Ectodermal cell (in vitro differentiated cells): ENCODE measurements at regions not wholly inside any gene's neighbourhood (a gene's known extent, or its start where the extent isn't known, plus 50 kb on each side); places are given as distances from the start of the nearest gene placed in this dataset.
"Not testable (repeated sequence)": the region's sequence is repeated elsewhere in the genome, so short reads cannot be mapped to it uniquely, and the experiment has no call there.

Experiments
- H3K27ac ChIP-seq: 2 replicates; pipeline ENCODE4 v1.7.0; 2013; ENCODE audit warnings: mild to moderate bottlenecking, low read depth, low read length; ENCODE audit not compliant: insufficient read depth, poor library complexity, severe bottlenecking
- H3K27me3 ChIP-seq: 2 replicates; pipeline ENCODE4 v1.7.0; 2013; ENCODE audit warnings: mild to moderate bottlenecking, low read length; ENCODE audit not compliant: insufficient read depth, control insufficient read depth, poor library complexity, severe bottlenecking
- H3K36me3 ChIP-seq: one replicate; pipeline ENCODE4 v1.7.0; 2013; ENCODE audit warnings: low read length; ENCODE audit not compliant: control insufficient read depth, insufficient read depth
- H3K4me1 ChIP-seq: one replicate; pipeline ENCODE4 v1.7.0; 2013; ENCODE audit warnings: low read length; ENCODE audit not compliant: control insufficient read depth, insufficient read depth
- H3K4me3 ChIP-seq: 2 replicates; pipeline ENCODE4 v1.7.0; 2013; ENCODE audit warnings: low read depth, low read length, control low read depth; ENCODE audit not compliant: insufficient read depth
- H3K9me3 ChIP-seq: 2 replicates; pipeline ENCODE4 v1.7.0; 2013; ENCODE audit warnings: mild to moderate bottlenecking, low read length, moderate library complexity; ENCODE audit not compliant: control insufficient read depth
- WGBS, 2 experiments: methylation state at CpG; one replicate each; pipeline ENCODE4 v1.1.7; 2013; ENCODE audit warnings: missing lambda C conversion rate in 2 of 2; 5-methylcytosine and 5-hydroxymethylcytosine counted together

GRCh38 chr12:58416236-58416635 lies 474.9 kb downstream of the ATP23 start:
- Histone ChIP-seq H3K36me3 (no peaks in the 10 kb centered on the region), H3K4me1 (peaks cover 7% of the 10 kb centered on the region), H3K4me3 (no peak overlapping the region), H3K27me3 (no peaks in the 10 kb centered on the region), H3K27ac (no peak overlapping the region), H3K9me3 (no peaks in the 10 kb centered on the region)
- 87% methylated on average over 2 of the region's 2 CpGs for WGBS, 2 experiments

GRCh38 chr12:58419196-58419760 lies 477.9 kb downstream of the ATP23 start:
- no peaks in the 10 kb centered on the region for H3K36me3 ChIP-seq
- no peak overlapping the region for H3K27ac ChIP-seq
- WGBS, 2 experiments = 95 to 96% methylated on average over 13 of the region's 13 CpGs
- H3K4me3 ChIP-seq = no peak overlapping the region
- H3K4me1 ChIP-seq = peaks cover 11% of the 10 kb centered on the region
- H3K27me3 ChIP-seq = no peaks in the 10 kb centered on the region
- no peaks in the 10 kb centered on the region for H3K9me3 ChIP-seq

GRCh38 chr12:58419905-58420304 lies 478.5 kb downstream of the ATP23 start:
- H3K27me3 ChIP-seq = no peaks in the 10 kb centered on the region
- no CpG with 5 or more reads among the region's 1 CpG for WGBS, 2 experiments
- H3K4me3 ChIP-seq = no peak overlapping the region
- peaks cover 17% of the 10 kb centered on the region for H3K4me1 ChIP-seq
- no peaks in the 10 kb centered on the region for H3K9me3 ChIP-seq
- no peaks in the 10 kb centered on the region for H3K36me3 ChIP-seq
- no peak overlapping the region for H3K27ac ChIP-seq

- WGBS, 2 experiments = 92% methylated on average over 4 of the region's 4 CpGs
- H3K27ac ChIP-seq = no peak overlapping the region
- no peak overlapping the region for H3K4me3 ChIP-seq
Measured at GRCh38 chr12:58420503-58420902, 479.1 kb downstream of the ATP23 start.

GRCh38 chr12:58421990-58422389 lies 480.6 kb downstream of the ATP23 start:
- H3K27me3 ChIP-seq = no peaks in the 10 kb centered on the region
- H3K36me3 ChIP-seq = no peaks in the 10 kb centered on the region
- no peak overlapping the region for H3K27ac ChIP-seq
- WGBS, 2 experiments = 78 to 81% methylated on average over 3 of the region's 3 CpGs
- H3K9me3 ChIP-seq = no peaks in the 10 kb centered on the region
- no peak overlapping the region for H3K4me3 ChIP-seq
- H3K4me1 ChIP-seq = peaks cover 27% of the 10 kb centered on the region

More at GRCh38 chr12:58420503-58420902, 479.1 kb downstream of the ATP23 start:
- Histone ChIP-seq H3K36me3 (no peaks in the 10 kb centered on the region), H3K27me3 (no peaks in the 10 kb centered on the region), H3K4me1 (peaks cover 22% of the 10 kb centered on the region), H3K9me3 (no peaks in the 10 kb centered on the region)

GRCh38 chr12:58424735-58425392 lies 483.5 kb downstream of the ATP23 start:
- peaks cover 27% of the 10 kb centered on the region for H3K4me1 ChIP-seq
- no peak overlapping the region for H3K4me3 ChIP-seq
- H3K27ac ChIP-seq = peak overlapping the region; percentile 85
- H3K27me3 ChIP-seq = no peaks in the 10 kb centered on the region
- no peaks in the 10 kb centered on the region for H3K36me3 ChIP-seq
- H3K9me3 ChIP-seq = no peaks in the 10 kb centered on the region
- 88 to 100% methylated on average over 1 of the region's 1 CpG for WGBS, 2 experiments

- peak overlapping the region; percentile 10 for H3K4me3 ChIP-seq
- 35 to 37% methylated on average over 6 of the region's 6 CpGs for WGBS, 2 experiments
- peak overlapping the region; percentile 85 for H3K27ac ChIP-seq
- peaks cover 27% of the 10 kb centered on the region for H3K4me1 ChIP-seq
- no peaks in the 10 kb centered on the region for H3K36me3 ChIP-seq
- no peaks in the 10 kb centered on the region for H3K27me3 ChIP-seq
- H3K9me3 ChIP-seq = no peaks in the 10 kb centered on the region
Measured at GRCh38 chr12:58425481-58426392, 484.4 kb downstream of the ATP23 start.

GRCh38 chr12:58426437-58426836 lies 485.1 kb downstream of the ATP23 start:
- WGBS, 2 experiments = 84 to 88% methylated on average over 3 of the region's 3 CpGs
- H3K9me3 ChIP-seq, H3K4me3 ChIP-seq, H3K27me3 ChIP-seq, H3K27ac ChIP-seq, H3K36me3 ChIP-seq: not testable (repeated sequence)
- peaks cover 27% of the 10 kb centered on the region for H3K4me1 ChIP-seq

DNA sequence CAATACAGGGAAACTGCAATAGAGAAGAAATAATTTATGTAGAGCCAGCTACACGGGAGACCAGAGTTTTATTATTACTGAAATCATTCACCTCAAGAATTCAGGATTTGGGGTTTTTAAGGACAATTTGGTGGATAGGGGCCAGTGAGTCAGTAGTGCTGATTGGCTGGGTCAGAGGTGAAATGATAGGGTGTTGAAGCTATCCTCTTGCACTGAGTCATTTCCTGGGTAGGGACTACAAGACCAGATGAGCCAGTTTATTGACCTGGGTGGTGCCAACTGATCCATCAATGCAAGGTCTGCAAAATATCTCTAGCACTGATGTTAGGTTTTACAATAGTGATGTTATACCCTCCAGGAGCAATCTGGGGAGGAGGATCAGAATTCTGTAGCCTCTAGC lies 486.3 kb downstream of the LRIG3 start:
- Histone ChIP-seq H3K27me3 (no peaks in the 10 kb centered on the region), H3K9me3 (no peaks in the 10 kb centered on the region), H3K27ac (no peak overlapping the region), H3K4me1 (no peaks in the 10 kb centered on the region), H3K36me3 (no peaks in the 10 kb centered on the region), H3K4me3 (no peak overlapping the region)
- 92% methylated on average over 1 of the region's 1 CpG; no CpG with 5 or more reads in 1 of the 2 experiments for WGBS, 2 experiments

GRCh38 chr12:58434726-58435125 lies 485.6 kb downstream of the LRIG3 start:
- Histone ChIP-seq H3K27me3 (no peaks in the 10 kb centered on the region), H3K36me3 (no peaks in the 10 kb centered on the region), H3K9me3 (no peaks in the 10 kb centered on the region), H3K4me1 (no peaks in the 10 kb centered on the region), H3K4me3 (no peak overlapping the region), H3K27ac (no peak overlapping the region)
